ENCODE measurements at regions not wholly inside any gene's neighbourhood (a gene's known extent, or its start where the extent isn't known, plus 50 kb on each side); places are given as distances from the start of the nearest gene placed in this dataset.
A peak's percentile ranks its signal among the peaks of the same experiment; 100 is the strongest.

- no peak for DNase-seq (ENCODE audit: low read depth)
- TF ChIP-seq MAX (IDR thresholded peaks at IDR 0.05; ENCODE audit: low read depth, low read length): no peak
- TF ChIP-seq CTCF (IDR thresholded peaks at IDR 0.05; ENCODE audit: low read depth, low read length): no peak
- no peak for TF ChIP-seq POLR2A (IDR thresholded peaks at IDR 0.05; ENCODE audit: extremely low read depth, insufficient read length)
- no peak for TF ChIP-seq MYC (IDR thresholded peaks at IDR 0.05; ENCODE audit: low read depth, low read length)
- no peak overlapping the region for H3K4me3 ChIP-seq (ENCODE audit: low read depth, low read length)
These were observed 405.0 kb downstream of the PDCD6IP start for GRCh38 chr3:34203386-34203785.

- no peak for TF ChIP-seq MYC (IDR thresholded peaks at IDR 0.05; ENCODE audit: low read depth, low read length)
- DNase-seq (ENCODE audit: low read depth): no peak
- no peak overlapping the region for H3K4me3 ChIP-seq (ENCODE audit: low read depth, low read length)
These were observed 408.6 kb downstream of the PDCD6IP start for GRCh38 chr3:34207002-34207401.

GRCh38 chr3:34207806-34208205 is 409.4 kb downstream of the PDCD6IP start:
- DNase-seq (ENCODE audit: low read depth): no peak
- TF ChIP-seq POLR2A (IDR thresholded peaks at IDR 0.05; ENCODE audit: extremely low read depth, insufficient read length): no peak
- TF ChIP-seq MYC (IDR thresholded peaks at IDR 0.05; ENCODE audit: low read depth, low read length): no peak
- TF ChIP-seq MAX (IDR thresholded peaks at IDR 0.05; ENCODE audit: low read depth, low read length): no peak
- TF ChIP-seq CTCF (IDR thresholded peaks at IDR 0.05; ENCODE audit: low read depth, low read length): no peak

GRCh38 chr3:34212175-34212574 is 413.7 kb downstream of the PDCD6IP start:
- no peak for DNase-seq (ENCODE audit: low read depth)
- no peak overlapping the region for H3K4me3 ChIP-seq (ENCODE audit: low read depth, low read length)
- no peak for TF ChIP-seq MAX (IDR thresholded peaks at IDR 0.05; ENCODE audit: low read depth, low read length)
- no peak for TF ChIP-seq MYC (IDR thresholded peaks at IDR 0.05; ENCODE audit: low read depth, low read length)
- no peak for TF ChIP-seq POLR2A (IDR thresholded peaks at IDR 0.05; ENCODE audit: extremely low read depth, insufficient read length)
- no peak for TF ChIP-seq CTCF (IDR thresholded peaks at IDR 0.05; ENCODE audit: low read depth, low read length)

More at GRCh38 chr3:34207806-34208205, 409.4 kb downstream of the PDCD6IP start:
- H3K4me3 ChIP-seq (ENCODE audit: low read depth, low read length): no peak overlapping the region

GRCh38 chr3:34212656-34213055 is 414.2 kb downstream of the PDCD6IP start:
- TF ChIP-seq CTCF (IDR thresholded peaks at IDR 0.05; ENCODE audit: low read depth, low read length): no peak
- no peak for TF ChIP-seq MAX (IDR thresholded peaks at IDR 0.05; ENCODE audit: low read depth, low read length)
- no peak for TF ChIP-seq MYC (IDR thresholded peaks at IDR 0.05; ENCODE audit: low read depth, low read length)
- no peak for TF ChIP-seq POLR2A (IDR thresholded peaks at IDR 0.05; ENCODE audit: extremely low read depth, insufficient read length)
- DNase-seq (ENCODE audit: low read depth): peak; percentile 18
- H3K4me3 ChIP-seq (ENCODE audit: low read depth, low read length): no peak overlapping the region

GRCh38 chr3:34213478-34213877 is 415.0 kb downstream of the PDCD6IP start:
- TF ChIP-seq MYC (IDR thresholded peaks at IDR 0.05; ENCODE audit: low read depth, low read length) (no peak), CTCF (IDR thresholded peaks at IDR 0.05; ENCODE audit: low read depth, low read length) (no peak), POLR2A (IDR thresholded peaks at IDR 0.05; ENCODE audit: extremely low read depth, insufficient read length) (no peak), MAX (IDR thresholded peaks at IDR 0.05; ENCODE audit: low read depth, low read length) (no peak)
- no peak for DNase-seq (ENCODE audit: low read depth)
- H3K4me3 ChIP-seq (ENCODE audit: low read depth, low read length): no peak overlapping the region
